ENCODE measurements at regions not wholly inside any gene's neighbourhood (a gene's known extent, or its start where the extent isn't known, plus 50 kb on each side); places are given as distances from the start of the nearest gene placed in this dataset.
"Not testable (repeated sequence)": the region's sequence is repeated elsewhere in the genome, so short reads cannot be mapped to it uniquely, and the experiment has no call there.

DNA sequence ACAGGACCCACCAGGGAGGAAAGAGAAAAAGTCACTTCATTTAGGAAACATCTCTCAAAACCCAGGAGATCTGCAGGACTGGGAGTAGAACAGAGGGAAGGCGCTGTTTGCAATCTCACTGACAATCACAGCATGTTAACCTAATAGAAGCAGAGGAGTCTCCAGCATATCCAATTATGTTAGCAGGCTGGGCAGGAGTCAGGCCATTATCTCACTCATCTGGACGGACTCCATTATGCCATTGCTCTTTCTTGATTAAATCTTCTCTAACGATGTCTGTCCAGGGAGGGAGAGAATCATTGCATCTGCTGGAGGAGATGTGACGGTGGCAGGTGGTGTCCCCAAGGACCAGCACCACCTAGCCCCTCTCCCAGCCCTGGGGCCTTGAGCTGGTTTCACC lies 203.8 kb upstream of the SFSWAP start:
- Histone ChIP-seq H3K36me3 (ENCODE audit: control insufficient read depth, low read depth, low read length) (no peaks in the 10 kb centered on the region), H3K4me3 (ENCODE audit: low read length) (no peak overlapping the region), H3K9ac (ENCODE audit: low read length) (no peak overlapping the region), H3K27ac (ENCODE audit: low read length) (no peak overlapping the region), H3K27me3 (ENCODE audit: control insufficient read depth, insufficient read depth, low read length) (no peaks in the 10 kb centered on the region), H3K4me1 (ENCODE audit: control insufficient read depth, low read depth, low read length) (peaks cover 13% of the 10 kb centered on the region), H3K9me3 (ENCODE audit: control insufficient read depth, low read depth, low read length) (no peaks in the 10 kb centered on the region)

DNA sequence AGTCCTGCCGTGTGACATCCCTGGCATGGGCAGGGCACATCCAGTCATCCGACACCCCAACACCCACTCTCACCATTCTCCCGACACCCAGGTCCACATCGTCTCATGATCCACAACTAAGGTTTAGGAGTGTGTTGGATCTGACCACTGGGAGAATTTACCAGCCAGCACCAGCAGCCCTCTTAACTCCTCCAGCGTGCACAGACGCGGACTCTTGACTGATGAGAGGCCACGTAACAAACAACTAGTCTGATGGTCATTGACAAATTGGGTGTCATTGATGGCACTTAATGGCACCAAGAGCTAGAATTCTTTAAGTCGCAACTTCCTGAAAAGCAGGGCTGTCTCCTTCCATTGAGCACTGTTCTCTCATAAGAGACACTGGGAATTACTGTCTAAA lies 203.0 kb upstream of the SFSWAP start:
- Histone ChIP-seq H3K4me1 (ENCODE audit: control insufficient read depth, low read depth, low read length) (peaks cover 13% of the 10 kb centered on the region), H3K27me3 (ENCODE audit: control insufficient read depth, insufficient read depth, low read length) (no peaks in the 10 kb centered on the region), H3K9me3 (ENCODE audit: control insufficient read depth, low read depth, low read length) (no peaks in the 10 kb centered on the region), H3K36me3 (ENCODE audit: control insufficient read depth, low read depth, low read length) (no peaks in the 10 kb centered on the region), H3K9ac (ENCODE audit: low read length) (no peak overlapping the region), H3K4me3 (ENCODE audit: low read length) (no peak overlapping the region), H3K27ac (ENCODE audit: low read length) (no peak overlapping the region)

DNA sequence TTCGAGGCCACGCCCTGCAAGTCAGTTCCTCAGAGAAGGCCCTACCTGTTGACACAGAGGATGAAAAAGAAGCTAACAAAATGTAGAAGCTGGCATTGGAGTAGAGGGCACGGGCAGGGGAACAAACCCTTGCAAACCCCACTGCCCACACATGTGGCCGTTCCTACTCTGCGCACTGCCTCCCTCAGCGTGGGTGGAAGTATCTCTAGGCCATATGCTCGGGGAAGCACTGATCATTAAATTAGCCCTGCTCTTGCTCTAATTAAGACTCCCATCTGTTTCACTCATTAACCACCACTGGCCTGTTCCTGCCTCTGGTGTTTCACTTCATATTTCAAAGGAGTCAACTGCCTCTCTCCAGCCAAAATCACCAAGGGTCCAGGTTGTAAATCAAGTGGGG lies 201.2 kb upstream of the SFSWAP start:
- Histone ChIP-seq H3K4me1 (ENCODE audit: control insufficient read depth, low read depth, low read length) (peaks cover 13% of the 10 kb centered on the region), H3K27ac (ENCODE audit: low read length) (no peak overlapping the region), H3K4me3 (ENCODE audit: low read length) (no peak overlapping the region), H3K27me3 (ENCODE audit: control insufficient read depth, insufficient read depth, low read length) (no peaks in the 10 kb centered on the region), H3K36me3 (ENCODE audit: control insufficient read depth, low read depth, low read length) (no peaks in the 10 kb centered on the region), H3K9ac (ENCODE audit: low read length) (no peak overlapping the region), H3K9me3 (ENCODE audit: control insufficient read depth, low read depth, low read length) (no peaks in the 10 kb centered on the region)

DNA sequence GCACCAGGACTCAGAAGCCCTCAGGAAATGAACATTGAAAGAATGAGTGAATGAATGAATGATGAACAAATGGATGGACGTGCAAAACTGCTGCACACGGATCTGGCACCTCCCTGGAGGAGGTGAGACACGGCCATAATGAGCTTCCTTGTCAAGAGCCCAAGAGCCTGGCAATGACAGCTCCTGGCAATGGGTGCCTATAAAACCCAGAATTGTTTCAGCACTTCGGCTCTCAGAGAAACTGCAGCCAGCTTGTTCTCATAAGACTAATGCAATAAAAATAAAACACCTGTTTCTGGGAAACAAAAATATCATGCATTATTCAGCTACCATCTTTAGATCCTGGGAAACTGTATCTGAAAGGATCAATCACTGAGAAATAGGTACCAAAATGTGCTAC lies 200.5 kb upstream of the SFSWAP start:
- Histone ChIP-seq H3K27ac (ENCODE audit: low read length) (no peak overlapping the region), H3K9ac (ENCODE audit: low read length) (no peak overlapping the region), H3K4me1 (ENCODE audit: control insufficient read depth, low read depth, low read length) (peaks cover 13% of the 10 kb centered on the region), H3K4me3 (ENCODE audit: low read length) (no peak overlapping the region), H3K27me3 (ENCODE audit: control insufficient read depth, insufficient read depth, low read length) (no peaks in the 10 kb centered on the region), H3K36me3 (ENCODE audit: control insufficient read depth, low read depth, low read length) (no peaks in the 10 kb centered on the region), H3K9me3 (ENCODE audit: control insufficient read depth, low read depth, low read length) (no peaks in the 10 kb centered on the region)

DNA sequence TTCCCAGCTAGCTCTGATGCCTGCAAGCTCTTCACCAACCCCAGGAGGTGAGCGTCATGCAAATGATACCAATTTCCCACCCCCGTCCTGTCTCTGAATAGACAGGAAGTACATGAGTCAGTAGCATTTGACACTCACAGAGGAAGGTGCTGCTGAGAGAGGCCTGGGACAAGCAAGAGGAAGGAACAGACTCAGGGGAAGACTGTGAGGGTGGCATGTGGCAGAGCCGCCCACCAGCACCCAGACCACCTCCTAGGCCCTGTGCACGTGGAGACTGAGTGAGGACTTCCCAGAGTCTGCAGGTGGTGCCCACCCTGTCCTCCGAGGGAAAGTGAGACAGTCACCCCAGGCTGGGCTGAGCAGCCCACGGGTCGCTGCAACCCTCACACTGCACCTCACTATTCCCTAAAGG lies 199.5 kb upstream of the SFSWAP start:
- Histone ChIP-seq H3K27me3 (ENCODE audit: control insufficient read depth, insufficient read depth, low read length) (no peaks in the 10 kb centered on the region), H3K4me3 (ENCODE audit: low read length) (no peak overlapping the region), H3K27ac (ENCODE audit: low read length) (no peak overlapping the region), H3K36me3 (ENCODE audit: control insufficient read depth, low read depth, low read length) (no peaks in the 10 kb centered on the region), H3K9me3 (ENCODE audit: control insufficient read depth, low read depth, low read length) (no peaks in the 10 kb centered on the region), H3K9ac (ENCODE audit: low read length) (no peak overlapping the region), H3K4me1 (ENCODE audit: control insufficient read depth, low read depth, low read length) (peaks cover 13% of the 10 kb centered on the region)

DNA sequence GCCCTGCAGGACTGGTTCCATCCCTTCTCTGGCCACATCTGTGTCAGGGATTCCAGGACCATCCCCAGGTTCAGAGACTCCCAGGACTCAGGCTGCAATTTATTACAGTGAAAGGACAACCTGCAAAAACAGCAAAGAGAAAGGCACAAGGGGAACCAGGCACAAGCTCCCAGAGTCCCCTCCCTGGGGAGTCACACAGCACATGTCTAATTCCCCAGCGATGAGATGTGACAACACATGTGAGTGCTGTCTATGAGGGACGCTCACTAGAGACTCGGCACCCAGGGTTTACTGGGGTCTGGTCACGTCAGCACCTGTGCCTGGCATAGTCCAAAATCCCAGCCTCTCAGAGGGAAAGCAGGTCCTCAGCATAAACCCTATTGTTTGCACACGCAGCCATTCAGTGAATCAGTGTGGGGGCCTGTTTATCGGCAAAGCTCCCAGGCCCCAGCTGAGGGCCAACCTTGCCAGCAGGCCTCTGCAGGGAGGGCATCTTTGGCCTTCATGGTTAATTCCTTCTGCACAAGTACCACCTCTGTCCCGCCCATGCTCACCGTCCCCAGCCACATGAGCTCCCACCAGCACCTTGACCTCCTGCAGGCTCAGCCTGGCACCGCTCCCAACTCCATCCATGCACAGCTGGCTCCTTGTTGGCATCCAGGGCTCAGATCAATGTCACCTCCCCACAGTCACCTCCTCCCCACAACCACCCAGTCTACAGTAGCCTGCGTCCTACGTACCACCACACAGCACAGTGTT lies 198.9 kb upstream of the SFSWAP start:
- Histone ChIP-seq H3K9ac (ENCODE audit: low read length) (no peak overlapping the region), H3K4me3 (ENCODE audit: low read length) (no peak overlapping the region), H3K36me3 (ENCODE audit: control insufficient read depth, low read depth, low read length) (no peaks in the 10 kb centered on the region), H3K4me1 (ENCODE audit: control insufficient read depth, low read depth, low read length) (peaks cover 13% of the 10 kb centered on the region), H3K27me3 (ENCODE audit: control insufficient read depth, insufficient read depth, low read length) (no peaks in the 10 kb centered on the region), H3K27ac (ENCODE audit: low read length) (no peak overlapping the region), H3K9me3 (ENCODE audit: control insufficient read depth, low read depth, low read length) (no peaks in the 10 kb centered on the region)

DNA sequence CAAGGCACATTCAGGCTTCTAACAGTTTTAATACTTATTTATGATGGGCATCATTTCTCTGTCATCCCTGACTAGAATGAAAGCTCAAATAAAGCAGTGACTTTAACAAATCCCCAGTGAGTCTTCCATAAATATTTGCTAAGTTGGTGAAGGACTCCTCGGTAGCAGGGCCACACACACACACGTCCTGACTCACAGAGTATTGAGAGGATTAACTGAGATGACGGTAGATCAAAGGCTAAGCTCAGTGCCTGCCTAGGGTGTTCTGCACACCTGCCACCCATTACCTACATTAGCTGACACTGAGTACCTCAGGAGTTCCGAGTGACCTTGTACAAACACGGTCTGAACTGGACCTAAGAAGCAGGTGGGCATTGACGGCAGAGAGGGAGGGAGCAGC lies 197.3 kb upstream of the SFSWAP start:
- Histone ChIP-seq H3K36me3 (ENCODE audit: control insufficient read depth, low read depth, low read length) (no peaks in the 10 kb centered on the region), H3K4me1 (ENCODE audit: control insufficient read depth, low read depth, low read length) (peaks cover 13% of the 10 kb centered on the region), H3K4me3 (ENCODE audit: low read length) (no peak overlapping the region)

DNA sequence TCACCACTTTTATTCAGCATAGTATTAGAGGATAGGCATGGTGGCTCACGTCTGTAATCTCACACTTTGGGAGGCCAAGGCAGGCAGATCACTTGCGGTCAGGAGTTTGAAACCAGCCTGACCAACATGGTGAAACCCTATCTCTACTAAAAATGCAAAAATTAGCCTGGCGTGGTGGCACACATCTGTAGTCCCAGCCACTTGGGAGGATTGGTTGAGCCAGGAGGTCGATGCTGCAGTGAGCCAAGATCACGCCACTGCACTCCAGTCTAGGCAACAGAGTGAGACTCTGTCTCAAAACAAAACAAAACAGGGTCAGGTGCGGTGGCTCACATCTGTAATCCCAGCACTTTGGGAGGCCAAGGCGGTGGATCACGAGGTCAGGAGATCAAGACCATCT lies 190.3 kb upstream of the SFSWAP start:
- H3K27ac ChIP-seq (ENCODE audit: low read length); H3K36me3 ChIP-seq (ENCODE audit: control insufficient read depth, low read depth, low read length); H3K27me3 ChIP-seq (ENCODE audit: control insufficient read depth, insufficient read depth, low read length); H3K9me3 ChIP-seq (ENCODE audit: control insufficient read depth, low read depth, low read length); H3K4me3 ChIP-seq (ENCODE audit: low read length); H3K9ac ChIP-seq (ENCODE audit: low read length); H3K4me1 ChIP-seq (ENCODE audit: control insufficient read depth, low read depth, low read length): not testable (repeated sequence)

More for the DNA sequence above, 197.3 kb upstream of the SFSWAP start:
- Histone ChIP-seq H3K9me3 (ENCODE audit: control insufficient read depth, low read depth, low read length) (no peaks in the 10 kb centered on the region), H3K9ac (ENCODE audit: low read length) (no peak overlapping the region), H3K27me3 (ENCODE audit: control insufficient read depth, insufficient read depth, low read length) (no peaks in the 10 kb centered on the region), H3K27ac (ENCODE audit: low read length) (no peak overlapping the region)

DNA sequence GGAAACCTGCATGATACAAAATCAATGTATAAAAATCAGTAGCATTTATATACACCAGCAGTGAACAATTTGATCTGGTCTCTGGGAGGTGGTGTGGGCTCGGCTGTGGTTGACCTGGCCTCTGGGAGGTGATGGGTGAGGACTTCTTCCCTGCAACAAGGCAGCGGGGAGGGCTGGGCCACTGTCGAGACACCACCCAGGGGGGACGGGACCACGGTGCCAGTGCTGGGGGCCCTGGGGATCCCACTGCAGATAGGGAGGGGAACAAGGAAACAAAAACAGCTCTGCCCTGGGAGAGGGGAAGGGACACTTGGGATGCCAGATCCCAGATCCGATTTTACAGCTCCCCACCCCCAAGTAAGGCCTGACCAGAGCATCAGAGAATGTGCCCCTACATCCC lies 189.6 kb upstream of the SFSWAP start:
- Histone ChIP-seq H3K4me1 (ENCODE audit: control insufficient read depth, low read depth, low read length) (no peaks in the 10 kb centered on the region), H3K9me3 (ENCODE audit: control insufficient read depth, low read depth, low read length) (no peaks in the 10 kb centered on the region), H3K36me3 (ENCODE audit: control insufficient read depth, low read depth, low read length) (no peaks in the 10 kb centered on the region), H3K9ac (ENCODE audit: low read length) (no peak overlapping the region), H3K27me3 (ENCODE audit: control insufficient read depth, insufficient read depth, low read length) (no peaks in the 10 kb centered on the region), H3K4me3 (ENCODE audit: low read length) (no peak overlapping the region), H3K27ac (ENCODE audit: low read length) (no peak overlapping the region)

DNA sequence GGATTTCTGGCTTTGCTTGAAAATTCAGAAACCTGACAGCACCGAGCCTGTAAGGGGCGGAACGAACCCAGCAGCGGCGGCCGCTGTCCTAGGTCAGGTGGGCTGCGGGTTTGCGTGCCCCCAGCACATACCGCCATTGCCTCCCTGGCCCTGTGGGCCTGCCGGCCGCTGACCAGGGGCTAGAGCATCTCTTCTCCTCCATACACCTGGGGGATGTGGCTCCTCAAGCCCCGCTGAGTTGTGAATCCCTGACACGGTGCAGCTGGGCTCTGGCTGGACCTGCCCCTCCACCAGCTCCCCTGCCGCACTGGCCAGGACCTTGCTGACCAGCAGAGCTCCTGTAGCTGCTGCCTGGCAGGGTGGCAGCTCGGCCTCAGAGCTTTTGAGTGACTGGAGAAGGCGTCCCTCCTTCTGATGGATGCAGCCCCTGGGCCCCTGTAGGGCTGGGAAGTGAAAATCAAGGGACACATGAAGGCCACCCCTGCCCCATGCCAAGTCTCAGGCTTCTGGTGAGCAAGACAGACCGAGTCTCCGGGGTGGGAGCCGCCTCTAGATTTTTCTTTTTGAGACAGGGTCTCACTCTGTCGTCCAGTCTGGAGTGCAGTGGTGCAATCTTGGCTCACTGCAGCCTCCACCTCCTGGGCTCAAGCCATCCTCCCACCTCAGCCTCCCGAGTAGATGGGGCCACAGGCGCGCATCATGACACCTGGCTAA lies 184.9 kb upstream of the SFSWAP start:
- Histone ChIP-seq H3K9me3 (ENCODE audit: control insufficient read depth, low read depth, low read length) (no peaks in the 10 kb centered on the region), H3K27me3 (ENCODE audit: control insufficient read depth, insufficient read depth, low read length) (no peaks in the 10 kb centered on the region), H3K9ac (ENCODE audit: low read length) (no peak overlapping the region), H3K4me3 (ENCODE audit: low read length) (no peak overlapping the region), H3K4me1 (ENCODE audit: control insufficient read depth, low read depth, low read length) (no peaks in the 10 kb centered on the region), H3K27ac (ENCODE audit: low read length) (no peak overlapping the region), H3K36me3 (ENCODE audit: control insufficient read depth, low read depth, low read length) (no peaks in the 10 kb centered on the region)

DNA sequence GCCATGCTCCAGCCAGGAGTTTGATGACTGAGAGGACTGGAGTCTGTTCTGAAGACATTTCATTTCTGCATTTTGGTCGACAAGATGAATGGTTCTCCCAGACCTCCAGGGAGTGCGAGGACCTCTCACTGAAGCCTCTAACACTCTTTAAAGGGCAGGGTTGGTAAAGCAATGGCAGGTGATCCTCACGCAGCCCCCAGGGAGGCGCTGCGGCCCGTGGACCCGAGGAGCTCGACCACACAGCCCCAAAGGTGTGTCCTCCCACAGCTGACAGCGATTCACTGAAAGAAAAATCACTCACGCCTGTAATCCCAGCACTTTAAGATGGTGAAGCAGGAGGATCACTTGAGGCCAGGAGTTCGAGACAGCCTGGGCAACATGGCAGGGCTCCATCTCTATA lies 183.8 kb upstream of the SFSWAP start:
- Histone ChIP-seq H3K4me3 (ENCODE audit: low read length) (no peak overlapping the region), H3K36me3 (ENCODE audit: control insufficient read depth, low read depth, low read length) (no peaks in the 10 kb centered on the region), H3K27me3 (ENCODE audit: control insufficient read depth, insufficient read depth, low read length) (no peaks in the 10 kb centered on the region), H3K27ac (ENCODE audit: low read length) (no peak overlapping the region), H3K4me1 (ENCODE audit: control insufficient read depth, low read depth, low read length) (no peaks in the 10 kb centered on the region), H3K9ac (ENCODE audit: low read length) (no peak overlapping the region), H3K9me3 (ENCODE audit: control insufficient read depth, low read depth, low read length) (no peaks in the 10 kb centered on the region)

DNA sequence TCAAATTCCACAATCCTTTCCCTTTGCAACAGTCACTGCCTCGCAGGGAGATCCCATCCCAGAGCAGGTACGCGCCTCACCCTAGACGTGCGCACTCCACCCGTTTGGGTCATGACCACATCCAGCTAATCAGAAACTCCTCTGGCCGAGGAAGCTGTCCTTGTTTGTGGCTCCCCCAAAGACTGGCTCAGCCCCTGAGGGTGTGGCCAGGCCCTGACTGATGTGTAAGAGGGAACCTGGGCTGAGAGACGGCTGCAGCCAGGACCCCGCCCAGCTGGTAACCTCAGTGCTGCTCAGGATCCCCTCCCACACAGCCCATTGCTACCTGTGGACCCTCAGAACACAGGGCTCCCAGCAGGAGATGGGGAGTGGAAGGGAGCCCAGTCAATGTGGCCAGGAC lies 183.2 kb upstream of the SFSWAP start:
- no peak overlapping the region for H3K9ac ChIP-seq (ENCODE audit: low read length)
- no peak overlapping the region for H3K4me3 ChIP-seq (ENCODE audit: low read length)
- H3K4me1 ChIP-seq (ENCODE audit: control insufficient read depth, low read depth, low read length), result no peaks in the 10 kb centered on the region
- no peak overlapping the region for H3K27ac ChIP-seq (ENCODE audit: low read length)
- no peaks in the 10 kb centered on the region for H3K9me3 ChIP-seq (ENCODE audit: control insufficient read depth, low read depth, low read length)
- no peaks in the 10 kb centered on the region for H3K36me3 ChIP-seq (ENCODE audit: control insufficient read depth, low read depth, low read length)
- H3K27me3 ChIP-seq (ENCODE audit: control insufficient read depth, insufficient read depth, low read length), result no peaks in the 10 kb centered on the region
